ENCODE measurements at regions not wholly inside any gene's neighbourhood (a gene's known extent, or its start where the extent isn't known, plus 50 kb on each side); places are given as distances from the start of the nearest gene placed in this dataset.

- TF ChIP-seq POLR2A (IDR thresholded peaks at IDR 0.05; ENCODE audit: low read length) (no peak), GATA1 (IDR thresholded peaks at IDR 0.05; ENCODE audit: low read depth, low read length) (no peak)
Observed at GRCh38 chr1:221794935-221795334, 53.0 kb upstream of the DUSP10 start.
